ENCODE measurements at regions not wholly inside any gene's neighbourhood (a gene's known extent, or its start where the extent isn't known, plus 50 kb on each side); places are given as distances from the start of the nearest gene placed in this dataset.

DNA sequence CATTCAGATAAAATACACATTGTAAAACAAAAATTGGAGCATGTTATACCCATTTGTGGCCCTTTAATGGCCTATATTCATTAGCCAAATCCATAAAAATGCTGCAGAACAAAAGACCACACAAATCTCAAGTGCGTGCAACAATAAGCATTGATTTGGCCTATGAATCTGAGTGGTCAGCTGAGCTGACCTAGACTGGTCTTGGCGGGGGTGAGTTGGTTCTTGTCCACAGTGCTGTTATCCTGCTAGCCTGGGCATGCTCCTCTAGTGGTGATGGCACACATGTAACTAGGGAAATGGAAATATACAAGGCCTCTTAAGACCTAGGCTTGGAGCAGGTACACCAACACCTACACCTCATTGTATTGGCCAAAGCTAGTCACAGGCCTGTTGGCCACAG lies 122.2 kb upstream of the TBCA start:
- TF ChIP-seq POLR2AphosphoS5 (IDR thresholded peaks at IDR 0.05; ENCODE audit: low read depth, low read length) (no peak), YY1 (IDR thresholded peaks at IDR 0.05; ENCODE audit: low read depth) (no peak), SIN3A (IDR thresholded peaks at IDR 0.05; ENCODE audit: borderline replicate concordance, low read depth, low read length) (no peak), USF2 (IDR thresholded peaks at IDR 0.05; ENCODE audit: borderline replicate concordance, low read depth, low read length) (no peak), REST (IDR thresholded peaks at IDR 0.05; ENCODE audit: low read depth, low read length) (no peak), JUND (IDR thresholded peaks at IDR 0.05) (no peak), RFX5 (IDR thresholded peaks at IDR 0.05; ENCODE audit: low read length) (no peak), RCOR1 (IDR thresholded peaks at IDR 0.05; ENCODE audit: low read length) (no peak)
- TF ChIP-seq, protein P1, sequence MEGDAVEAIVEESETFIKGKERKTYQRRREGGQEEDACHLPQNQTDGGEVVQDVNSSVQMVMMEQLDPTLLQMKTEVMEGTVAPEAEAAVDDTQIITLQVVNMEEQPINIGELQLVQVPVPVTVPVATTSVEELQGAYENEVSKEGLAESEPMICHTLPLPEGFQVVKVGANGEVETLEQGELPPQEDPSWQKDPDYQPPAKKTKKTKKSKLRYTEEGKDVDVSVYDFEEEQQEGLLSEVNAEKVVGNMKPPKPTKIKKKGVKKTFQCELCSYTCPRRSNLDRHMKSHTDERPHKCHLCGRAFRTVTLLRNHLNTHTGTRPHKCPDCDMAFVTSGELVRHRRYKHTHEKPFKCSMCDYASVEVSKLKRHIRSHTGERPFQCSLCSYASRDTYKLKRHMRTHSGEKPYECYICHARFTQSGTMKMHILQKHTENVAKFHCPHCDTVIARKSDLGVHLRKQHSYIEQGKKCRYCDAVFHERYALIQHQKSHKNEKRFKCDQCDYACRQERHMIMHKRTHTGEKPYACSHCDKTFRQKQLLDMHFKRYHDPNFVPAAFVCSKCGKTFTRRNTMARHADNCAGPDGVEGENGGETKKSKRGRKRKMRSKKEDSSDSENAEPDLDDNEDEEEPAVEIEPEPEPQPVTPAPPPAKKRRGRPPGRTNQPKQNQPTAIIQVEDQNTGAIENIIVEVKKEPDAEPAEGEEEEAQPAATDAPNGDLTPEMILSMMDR (IDR thresholded peaks at IDR 0.05) = no peak
